HepG2 (cell line): ENCODE measurements at regions not wholly inside any gene's neighbourhood (a gene's known extent, or its start where the extent isn't known, plus 50 kb on each side); places are given as distances from the start of the nearest gene placed in this dataset.

ENCODE experiments used
- ATAC-seq: fragments of 200-7000 bp; cut with Tn5 transposase; 3 replicates; pipeline ENCODE4 v1.9.1; 2020; ENCODE audit warnings: mild to moderate bottlenecking, moderate library complexity
- BruUV-seq: library from RNA; stranded (reverse); fragments of 400-500 nt; replicated peaks from 2 replicates; lab custom pipeline; 2021; lab: Mats Ljungman, UMichigan
- CTCF ChIA-PET: fragments of 300-600 bp; formaldehyde crosslinking; extraction: SDS; loops from one replicate; lab custom pipeline; 2021; ENCODE audit warnings: low total read pairs, inconsistent platforms, low intra/inter-chr PET ratio; lab: Yijun Ruan, JAX
- POLR2A ChIA-PET: fragments of 350-600 bp; sonication (Branson Sonifier 250); formaldehyde crosslinking; loops from one replicate; lab custom pipeline; 2020; ENCODE audit warnings: antibody characterized with exemption, inconsistent platforms; lab: Yijun Ruan, JAX
- DNase-seq: peaks from one replicate; pipeline ENCODE4 v3.0.0-alpha.2; 2015; ENCODE audit warnings: low spot score
- FAIRE-seq: peaks from 3 replicates; lab custom pipeline; 2011; peaks lifted over from hg19 to GRCh38; lab: Jason Lieb, UNC
- H2AFZ ChIP-seq: one replicate; pipeline ENCODE4 v1.6.1; 2011; ENCODE audit warnings: low read length, inconsistent platforms
- H3K27ac ChIP-seq: fragments of 300-600 bp; 3 replicates; pipeline ENCODE4 v1.8.0; 2011; ENCODE audit warnings: mixed run types, mild to moderate bottlenecking, mixed read lengths, low read length, inconsistent platforms; ENCODE audit not compliant: insufficient read depth; ENCODE audit errors: extremely low read length
- H3K27me3 ChIP-seq, 2 experiments: fragments of 200-600 bp in 1 of 2; 2 replicates in 1 of 2; 3 replicates in 1 of 2; pipeline versions ENCODE4 v1.6.0 to v1.8.0; 2011; ENCODE audit warnings: low read length in 2 of 2, mild to moderate bottlenecking in 2 of 2, moderate library complexity in 2 of 2, inconsistent platforms in 1 of 2; ENCODE audit not compliant: insufficient read depth in 2 of 2, control insufficient read depth in 1 of 2
- H3K36me3 ChIP-seq, 2 experiments: fragments of 200-600 bp in 1 of 2; replicated peaks in 1 of 2; 2 replicates in 1 of 2; 3 replicates in 1 of 2; pipeline versions ENCODE4 v1.5.1 to v1.8.0; 2011; ENCODE audit warnings: low read length in 2 of 2, inconsistent platforms in 1 of 2; ENCODE audit not compliant: insufficient read depth in 2 of 2, control insufficient read depth in 1 of 2
- H3K4me1 ChIP-seq: 2 replicates; pipeline ENCODE4 v1.5.1; 2012; ENCODE audit warnings: low read length, inconsistent platforms; ENCODE audit not compliant: insufficient read depth
- H3K4me2 ChIP-seq: 2 replicates; pipeline ENCODE4 v1.6.0; 2011; ENCODE audit warnings: low read depth, low read length, inconsistent platforms
- H3K4me3 ChIP-seq, 3 experiments: fragments of 200-600 bp in 1 of 3; sonication (generic), shearing (Covaris generic) in 1 of 3; replicated peaks in 1 of 3; 2 replicates each; pipeline ENCODE4 v1.5.1; 2011 to 2016; ENCODE audit warnings: low read length in 3 of 3, inconsistent platforms in 2 of 3, low read depth in 2 of 3, mild to moderate bottlenecking in 2 of 3, control low read depth in 1 of 3, mixed read lengths in 1 of 3; ENCODE audit not compliant: insufficient read depth in 1 of 3
- H3K79me2 ChIP-seq: one replicate; pipeline ENCODE4 v1.6.1; 2011; ENCODE audit warnings: low read length, inconsistent platforms; ENCODE audit not compliant: insufficient read depth
- H3K9ac ChIP-seq: 2 replicates; pipeline ENCODE4 v1.6.0; 2011; ENCODE audit warnings: mild to moderate bottlenecking, low read depth, low read length, inconsistent platforms; ENCODE audit not compliant: insufficient read depth
- H3K9me3 ChIP-seq: 2 replicates; pipeline ENCODE4 v1.5.1; 2012; ENCODE audit warnings: mild to moderate bottlenecking, low read length
- H4K20me1 ChIP-seq: 2 replicates; pipeline ENCODE4 v1.6.0; 2011; ENCODE audit warnings: inconsistent platforms, mild to moderate bottlenecking, low read length, moderate library complexity; ENCODE audit not compliant: insufficient read depth
- CCDC6 ChIP-seq: sonication (generic); formaldehyde crosslinking; IDR thresholded peaks from 2 replicates; pipeline ENCODE4 v1.8.1; 2022; ENCODE audit warnings: mild to moderate bottlenecking, missing genetic modification reagents, moderate library complexity
- CTCF ChIP-seq: sonication (generic); formaldehyde crosslinking; IDR thresholded peaks from 2 replicates; pipeline ENCODE4 v1.5.0; 2020; ENCODE audit warnings: mild to moderate bottlenecking, missing genetic modification reagents, moderate library complexity
- HOXA9 ChIP-seq: sonication (generic); formaldehyde crosslinking; IDR thresholded peaks from 2 replicates; pipeline ENCODE4 v1.8.1; 2022; ENCODE audit warnings: missing genetic modification reagents, mild to moderate bottlenecking, moderate library complexity, borderline replicate concordance
- JARID2 ChIP-seq: sonication (generic); formaldehyde crosslinking; IDR thresholded peaks from 2 replicates; pipeline ENCODE4 v1.8.1; 2023; ENCODE audit warnings: missing genetic modification reagents, inconsistent platforms; ENCODE audit not compliant: insufficient replicate concordance
- KLF11 ChIP-seq: IDR thresholded peaks from 2 replicates; pipeline ENCODE4 v1.6.1; 2016; ENCODE audit warnings: missing compliant biosample characterization
- NFYB ChIP-seq: sonication (generic); formaldehyde crosslinking; IDR thresholded peaks from 2 replicates; pipeline ENCODE4 v1.4.0; 2020; ENCODE audit warnings: missing genetic modification reagents
- POLR2AphosphoS5 ChIP-seq: IDR thresholded peaks from 2 replicates; pipeline ENCODE4 v1.6.1; 2012; ENCODE audit warnings: low read depth, low read length
- REXO4 ChIP-seq: sonication (generic); formaldehyde crosslinking; IDR thresholded peaks from 2 replicates; pipeline ENCODE4 v1.8.0; 2022; ENCODE audit warnings: missing genetic modification reagents, mild to moderate bottlenecking, borderline replicate concordance
- WIZ ChIP-seq: sonication (generic); formaldehyde crosslinking; IDR thresholded peaks from 2 replicates; pipeline ENCODE4 v1.5.1; 2020; ENCODE audit warnings: mild to moderate bottlenecking, missing genetic modification reagents
- ZBTB44 ChIP-seq: sonication (generic); formaldehyde crosslinking; IDR thresholded peaks from 2 replicates; pipeline ENCODE4 v1.4.0; 2020; ENCODE audit warnings: missing genetic modification reagents
- ZMYM2 ChIP-seq: sonication (generic); formaldehyde crosslinking; IDR thresholded peaks from 2 replicates; pipeline ENCODE4 v1.8.0; 2022; ENCODE audit warnings: mild to moderate bottlenecking, missing genetic modification reagents
- ZNF121 ChIP-seq: sonication (generic); formaldehyde crosslinking; IDR thresholded peaks from 2 replicates; pipeline ENCODE4 v1.5.0; 2020; ENCODE audit warnings: mild to moderate bottlenecking, missing genetic modification reagents
- ZNF574 ChIP-seq: sonication (generic); formaldehyde crosslinking; IDR thresholded peaks from 2 replicates; pipeline ENCODE4 v1.4.0; 2020; ENCODE audit warnings: missing genetic modification reagents
- WGBS: methylation state at CpG from one replicate; pipeline ENCODE4 v1.1.6; 2017; ENCODE audit warnings: low lambda C conversion rate; 5-methylcytosine and 5-hydroxymethylcytosine counted together
- in situ Hi-C: cut with HindIII; loops from 2 replicates; pipeline ENCODE4 v1.10.0; 2017; ENCODE audit warnings: low pct_unique_long_range_greater_than_20kb; ENCODE audit not compliant: extremely low pct_ligation_motif_present
- intact Hi-C: fragments of 100-400 bp; cut with micrococcal nuclease; formaldehyde crosslinking; loops from one replicate; pipeline ENCODE4 v1.10.0; 2022; ENCODE audit not compliant: unreplicated experiment
- TF ChIP-seq, protein P1 (sequence below): sonication (generic); formaldehyde crosslinking; conservative IDR thresholded peaks from 2 replicates; pipeline ENCODE4 v1.4.0; 2020; ENCODE audit warnings: missing genetic modification reagents

DNA sequence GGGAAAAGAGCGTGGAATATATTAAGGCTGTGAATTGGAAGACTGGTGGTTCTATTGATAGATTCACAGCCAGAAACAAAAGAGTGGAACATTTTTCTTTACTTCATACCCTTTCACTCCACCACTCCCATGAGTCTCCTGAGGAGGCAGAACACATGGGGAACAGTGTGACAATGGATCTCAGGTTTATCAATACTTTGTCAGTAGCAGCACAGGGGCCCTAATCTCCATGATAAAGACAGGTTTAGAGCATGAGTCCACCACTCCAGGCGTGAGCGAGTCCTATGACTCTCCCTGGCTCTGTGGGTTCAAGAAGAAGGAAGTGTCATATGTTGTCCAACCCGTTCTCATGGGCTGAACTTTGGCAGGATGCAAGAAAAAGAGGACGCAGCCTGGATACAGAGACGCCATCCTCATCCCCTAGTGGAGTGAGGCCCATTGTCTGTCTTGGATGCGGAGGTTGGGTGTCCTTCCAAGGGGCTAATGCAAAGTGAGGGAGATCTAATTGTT lies 361.2 kb downstream of the TMEM114 start:
- 11% methylated on average over 7 of the region's 7 CpGs for WGBS
- Histone ChIP-seq H3K36me3 (no peaks in the 10 kb centered on the region), H3K27ac (no peak overlapping the region), H3K79me2 (no peaks in the 10 kb centered on the region)
- intact Hi-C loops, result no loop called here
- TF ChIP-seq ZMYM2 (CRISPR knock-in tag) (no peak), HOXA9 (CRISPR knock-in tag) (no peak), ZBTB44 (CRISPR knock-in tag) (no peak), CCDC6 (CRISPR knock-in tag) (no peak), CTCF (no peak), ZNF574 (CRISPR knock-in tag) (no peak), KLF11 (CRISPR knock-in tag) (no peak), ZNF121 (CRISPR knock-in tag) (no peak), NFYB (CRISPR knock-in tag) (no peak), WIZ (no peak), JARID2 (CRISPR knock-in tag) (no peak), REXO4 (CRISPR knock-in tag) (no peak), POLR2AphosphoS5 (no peak)
- TF ChIP-seq, protein P1, sequence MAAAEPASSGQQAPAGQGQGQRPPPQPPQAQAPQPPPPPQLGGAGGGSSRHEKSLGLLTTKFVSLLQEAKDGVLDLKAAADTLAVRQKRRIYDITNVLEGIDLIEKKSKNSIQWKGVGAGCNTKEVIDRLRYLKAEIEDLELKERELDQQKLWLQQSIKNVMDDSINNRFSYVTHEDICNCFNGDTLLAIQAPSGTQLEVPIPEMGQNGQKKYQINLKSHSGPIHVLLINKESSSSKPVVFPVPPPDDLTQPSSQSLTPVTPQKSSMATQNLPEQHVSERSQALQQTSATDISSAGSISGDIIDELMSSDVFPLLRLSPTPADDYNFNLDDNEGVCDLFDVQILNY (CRISPR knock-in tag), result no peak
- TF ChIP-seq, all 625 proteins: peak for 0
- Histone ChIP-seq H3K4me3 (no peak overlapping the region), H3K4me1 (no peaks in the 10 kb centered on the region), H4K20me1 (no peaks in the 10 kb centered on the region), H3K27me3 (no peaks in the 10 kb centered on the region), H3K4me2 (no peak overlapping the region), H2AFZ (no peak overlapping the region), H3K9ac (no peak overlapping the region), H3K9me3 (no peaks in the 10 kb centered on the region)
- POLR2A ChIA-PET, result no interaction called here
- DNase-seq (no peak), ATAC-seq (no peak), FAIRE-seq (no peak)
- BruUV-seq, result no TSS peak
- CTCF ChIA-PET, result no interaction called here
- in situ Hi-C loops, result no loop called here
